ENCODE measurements at regions not wholly inside any gene's neighbourhood (a gene's known extent, or its start where the extent isn't known, plus 50 kb on each side); places are given as distances from the start of the nearest gene placed in this dataset.
A peak's percentile ranks its signal among the peaks of the same experiment; 100 is the strongest.
"Not testable (repeated sequence)": the region's sequence is repeated elsewhere in the genome, so short reads cannot be mapped to it uniquely, and the experiment has no call there.

DNA sequence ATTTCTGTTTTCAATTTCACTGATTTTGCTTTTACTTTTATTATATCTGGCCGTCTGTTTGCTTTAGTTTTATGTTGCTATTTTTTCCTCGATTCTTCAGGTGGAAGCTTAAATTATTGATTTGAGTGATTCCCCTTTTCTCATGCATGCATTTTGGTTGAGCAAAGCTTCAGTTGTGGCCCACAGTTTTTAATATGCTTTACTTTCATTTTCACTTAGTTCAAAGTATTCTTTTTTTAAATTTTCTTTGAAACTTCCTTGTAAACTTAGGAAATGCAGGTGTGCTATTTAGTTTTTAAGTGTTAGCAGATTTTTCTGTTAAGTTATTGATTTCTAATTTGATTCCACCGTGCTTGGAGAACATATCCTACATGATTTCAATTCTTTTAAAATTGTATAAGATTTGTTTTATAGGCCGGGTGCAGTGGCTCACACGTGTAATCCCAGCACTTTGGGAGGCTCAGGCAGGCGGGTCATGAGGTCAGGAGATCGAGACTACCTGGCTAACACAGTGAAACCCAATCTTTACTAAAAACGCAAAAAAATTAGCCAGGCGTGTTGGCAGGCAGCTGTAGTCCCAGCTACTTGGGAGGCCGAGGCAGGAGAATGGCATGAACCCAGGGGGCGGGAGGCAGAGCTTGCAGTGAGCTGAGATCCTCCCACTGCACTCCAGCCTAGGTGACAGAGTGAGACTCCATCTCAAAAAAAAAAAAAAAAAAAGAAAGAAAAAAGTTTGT, 531.2 kb downstream of the KIF2B start:
- CTCF ChIA-PET (ENCODE audit: low intra/inter-chr PET ratio, low total read pairs): no interaction called here
- FAIRE-seq: no peak

DNA sequence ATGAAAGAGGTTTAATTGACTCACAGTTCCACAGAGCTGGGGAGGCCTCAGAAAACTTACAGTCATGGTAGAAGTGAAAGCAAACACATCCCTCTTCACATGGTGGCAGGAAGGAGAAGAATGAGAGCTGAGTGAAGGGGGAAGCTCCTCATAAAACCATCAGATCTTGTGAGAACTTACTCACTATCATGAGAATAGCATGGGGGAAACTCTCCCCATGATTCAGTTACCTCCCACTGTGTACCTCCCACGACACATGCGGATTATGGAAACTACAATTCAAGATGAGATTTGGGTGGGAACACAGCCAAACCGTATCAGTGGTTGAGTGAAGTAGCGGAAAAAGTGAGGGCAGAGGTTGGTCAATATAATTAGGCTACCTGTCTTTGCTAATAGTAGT, 538.3 kb downstream of the KIF2B start:
- H3K79me2 ChIP-seq (ENCODE audit: insufficient read depth, low read length); intact Hi-C loops (cut with micrococcal nuclease; ENCODE audit: unreplicated experiment); in situ Hi-C loops (cut with HindIII; ENCODE audit: extremely low pct_ligation_motif_present, low pct_unique_long_range_greater_than_20kb); DNase-seq (ENCODE audit: low spot score); H3K27me3 ChIP-seq (ENCODE audit: control insufficient read depth in 1 of 2, insufficient read depth in 2 of 2, low read length in 2 of 2); H4K20me1 ChIP-seq (ENCODE audit: insufficient read depth, low read length); H2AFZ ChIP-seq (ENCODE audit: low read length); POLR2A ChIA-PET; H3K9ac ChIP-seq (ENCODE audit: insufficient read depth, low read depth, low read length); ATAC-seq; CTCF ChIA-PET (ENCODE audit: low intra/inter-chr PET ratio, low total read pairs); H3K27ac ChIP-seq (ENCODE audit: extremely low read length, insufficient read depth, low read length); H3K4me2 ChIP-seq (ENCODE audit: low read depth, low read length); BruUV-seq (replicated peaks); H3K4me3 ChIP-seq (replicated peaks in 1 of 3; ENCODE audit: insufficient read depth in 1 of 3, low read depth in 2 of 3, low read length in 3 of 3); FAIRE-seq; H3K36me3 ChIP-seq (replicated peaks in 1 of 2; ENCODE audit: control insufficient read depth in 1 of 2, insufficient read depth in 2 of 2, low read length in 2 of 2); H3K4me1 ChIP-seq (ENCODE audit: insufficient read depth, low read length): not testable (repeated sequence)
- H3K9me3 ChIP-seq (ENCODE audit: low read length): peaks cover 58% of the 10 kb centered on the region
- WGBS (ENCODE audit: low lambda C conversion rate): 2% methylated on average over 4 of the region's 4 CpGs

More for the DNA sequence above, 531.2 kb downstream of the KIF2B start:
- intact Hi-C loops (cut with micrococcal nuclease; ENCODE audit: unreplicated experiment): no loop called here
- no peak for DNase-seq (ENCODE audit: low spot score)
- H3K27ac ChIP-seq (ENCODE audit: extremely low read length, insufficient read depth, low read length): no peak overlapping the region
- no peaks in the 10 kb centered on the region for H4K20me1 ChIP-seq (ENCODE audit: insufficient read depth, low read length)
- no TSS peak for BruUV-seq (replicated peaks)
- H2AFZ ChIP-seq (ENCODE audit: low read length): no peak overlapping the region
- in situ Hi-C loops (cut with HindIII; ENCODE audit: extremely low pct_ligation_motif_present, low pct_unique_long_range_greater_than_20kb): no loop called here
- H3K4me3 ChIP-seq (replicated peaks in 1 of 3; ENCODE audit: insufficient read depth in 1 of 3, low read depth in 2 of 3, low read length in 3 of 3): peak overlapping the region in 1 of 3 experiments; percentile 28; a peak in 1 of 6 replicates
- POLR2A ChIA-PET: no interaction called here
- no peaks in the 10 kb centered on the region for H3K4me1 ChIP-seq (ENCODE audit: insufficient read depth, low read length)
- TF ChIP-seq HOXA3 (CRISPR knock-in tag; IDR thresholded peaks at IDR 0.05) (no peak), ZNF7 (CRISPR knock-in tag; IDR thresholded peaks at IDR 0.05) (no peak), ZNF773 (CRISPR knock-in tag; IDR thresholded peaks at IDR 0.05; ENCODE audit: borderline replicate concordance) (no peak), ZNF678 (CRISPR knock-in tag; IDR thresholded peaks at IDR 0.05) (no peak), ZBTB20 (CRISPR knock-in tag; IDR thresholded peaks at IDR 0.05; ENCODE audit: borderline replicate concordance, low read depth) (no peak), SRSF9 (IDR thresholded peaks at IDR 0.05; ENCODE audit: borderline replicate concordance, insufficient read depth, low read depth, low read length, poor library complexity, severe bottlenecking) (no peak), TSC22D2 (CRISPR knock-in tag; IDR thresholded peaks at IDR 0.05; ENCODE audit: borderline replicate concordance) (no peak), ZNF207 (IDR thresholded peaks at IDR 0.05; ENCODE audit: borderline replicate concordance) (no peak), AHR (CRISPR knock-in tag; IDR thresholded peaks at IDR 0.05) (no peak), ZKSCAN8 (CRISPR knock-in tag; IDR thresholded peaks at IDR 0.05; ENCODE audit: borderline replicate concordance) (no peak), ZSCAN12 (CRISPR knock-in tag; IDR thresholded peaks at IDR 0.05) (no peak), SIX4 (CRISPR knock-in tag; IDR thresholded peaks at IDR 0.05) (no peak), ZNF660 (CRISPR knock-in tag; IDR thresholded peaks at IDR 0.05; ENCODE audit: borderline replicate concordance, low read depth) (no peak), ZNF589 (CRISPR knock-in tag; conservative IDR thresholded peaks at IDR 0.05) (no peak), ZNF12 (CRISPR knock-in tag; IDR thresholded peaks at IDR 0.05) (no peak), ASH2L (IDR thresholded peaks at IDR 0.05; ENCODE audit: insufficient read length, low read depth, low read length) (no peak), CHD2 (IDR thresholded peaks at IDR 0.05; ENCODE audit: low read depth, low read length) (no peak)
- TF ChIP-seq, protein P1, sequence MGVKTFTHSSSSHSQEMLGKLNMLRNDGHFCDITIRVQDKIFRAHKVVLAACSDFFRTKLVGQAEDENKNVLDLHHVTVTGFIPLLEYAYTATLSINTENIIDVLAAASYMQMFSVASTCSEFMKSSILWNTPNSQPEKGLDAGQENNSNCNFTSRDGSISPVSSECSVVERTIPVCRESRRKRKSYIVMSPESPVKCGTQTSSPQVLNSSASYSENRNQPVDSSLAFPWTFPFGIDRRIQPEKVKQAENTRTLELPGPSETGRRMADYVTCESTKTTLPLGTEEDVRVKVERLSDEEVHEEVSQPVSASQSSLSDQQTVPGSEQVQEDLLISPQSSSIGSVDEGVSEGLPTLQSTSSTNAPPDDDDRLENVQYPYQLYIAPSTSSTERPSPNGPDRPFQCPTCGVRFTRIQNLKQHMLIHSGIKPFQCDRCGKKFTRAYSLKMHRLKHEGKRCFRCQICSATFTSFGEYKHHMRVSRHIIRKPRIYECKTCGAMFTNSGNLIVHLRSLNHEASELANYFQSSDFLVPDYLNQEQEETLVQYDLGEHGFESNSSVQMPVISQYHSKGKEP (CRISPR knock-in tag; IDR thresholded peaks at IDR 0.05): no peak
- TF ChIP-seq, protein P2, sequence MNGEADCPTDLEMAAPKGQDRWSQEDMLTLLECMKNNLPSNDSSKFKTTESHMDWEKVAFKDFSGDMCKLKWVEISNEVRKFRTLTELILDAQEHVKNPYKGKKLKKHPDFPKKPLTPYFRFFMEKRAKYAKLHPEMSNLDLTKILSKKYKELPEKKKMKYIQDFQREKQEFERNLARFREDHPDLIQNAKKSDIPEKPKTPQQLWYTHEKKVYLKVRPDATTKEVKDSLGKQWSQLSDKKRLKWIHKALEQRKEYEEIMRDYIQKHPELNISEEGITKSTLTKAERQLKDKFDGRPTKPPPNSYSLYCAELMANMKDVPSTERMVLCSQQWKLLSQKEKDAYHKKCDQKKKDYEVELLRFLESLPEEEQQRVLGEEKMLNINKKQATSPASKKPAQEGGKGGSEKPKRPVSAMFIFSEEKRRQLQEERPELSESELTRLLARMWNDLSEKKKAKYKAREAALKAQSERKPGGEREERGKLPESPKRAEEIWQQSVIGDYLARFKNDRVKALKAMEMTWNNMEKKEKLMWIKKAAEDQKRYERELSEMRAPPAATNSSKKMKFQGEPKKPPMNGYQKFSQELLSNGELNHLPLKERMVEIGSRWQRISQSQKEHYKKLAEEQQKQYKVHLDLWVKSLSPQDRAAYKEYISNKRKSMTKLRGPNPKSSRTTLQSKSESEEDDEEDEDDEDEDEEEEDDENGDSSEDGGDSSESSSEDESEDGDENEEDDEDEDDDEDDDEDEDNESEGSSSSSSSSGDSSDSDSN (CRISPR knock-in tag; IDR thresholded peaks at IDR 0.05): no peak
- TF ChIP-seq, protein P3, sequence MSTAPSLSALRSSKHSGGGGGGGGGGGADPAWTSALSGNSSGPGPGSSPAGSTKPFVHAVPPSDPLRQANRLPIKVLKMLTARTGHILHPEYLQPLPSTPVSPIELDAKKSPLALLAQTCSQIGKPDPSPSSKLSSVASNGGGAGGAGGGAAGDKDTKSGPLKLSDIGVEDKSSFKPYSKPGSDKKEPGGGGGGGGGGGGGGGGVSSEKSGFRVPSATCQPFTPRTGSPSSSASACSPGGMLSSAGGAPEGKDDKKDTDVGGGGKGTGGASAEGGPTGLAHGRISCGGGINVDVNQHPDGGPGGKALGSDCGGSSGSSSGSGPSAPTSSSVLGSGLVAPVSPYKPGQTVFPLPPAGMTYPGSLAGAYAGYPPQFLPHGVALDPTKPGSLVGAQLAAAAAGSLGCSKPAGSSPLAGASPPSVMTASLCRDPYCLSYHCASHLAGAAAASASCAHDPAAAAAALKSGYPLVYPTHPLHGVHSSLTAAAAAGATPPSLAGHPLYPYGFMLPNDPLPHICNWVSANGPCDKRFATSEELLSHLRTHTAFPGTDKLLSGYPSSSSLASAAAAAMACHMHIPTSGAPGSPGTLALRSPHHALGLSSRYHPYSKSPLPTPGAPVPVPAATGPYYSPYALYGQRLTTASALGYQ (CRISPR knock-in tag; IDR thresholded peaks at IDR 0.05): no peak
- 7% methylated on average over 11 of the region's 11 CpGs for whole genome bisulfite sequencing (ENCODE audit: low lambda C conversion rate)
- H3K9ac ChIP-seq (ENCODE audit: insufficient read depth, low read depth, low read length): no peak overlapping the region
- no peak for ATAC-seq
- H3K36me3 ChIP-seq (replicated peaks in 1 of 2; ENCODE audit: control insufficient read depth in 1 of 2, insufficient read depth in 2 of 2, low read length in 2 of 2): no peaks in the 10 kb centered on the region
- H3K27me3 ChIP-seq (ENCODE audit: control insufficient read depth in 1 of 2, insufficient read depth in 2 of 2, low read length in 2 of 2): no peaks in the 10 kb centered on the region
- peak overlapping the region; percentile 29; the same call in 1 of the 2 replicates for H3K4me2 ChIP-seq (ENCODE audit: low read depth, low read length)
- peaks cover 59% of the 10 kb centered on the region for H3K9me3 ChIP-seq (ENCODE audit: low read length)
- H3K79me2 ChIP-seq (ENCODE audit: insufficient read depth, low read length): no peaks in the 10 kb centered on the region
